ENCODE measurements at regions not wholly inside any gene's neighbourhood (a gene's known extent, or its start where the extent isn't known, plus 50 kb on each side); places are given as distances from the start of the nearest gene placed in this dataset.

GRCh38 chr13:52961987-52962386 is 66.6 kb upstream of the OLFM4 start:
- no peak for DNase-seq
- Histone ChIP-seq H3K18ac (ENCODE audit: insufficient read length, low read depth, low read length) (no peak overlapping the region), H3K79me2 (ENCODE audit: insufficient read depth, low read length) (no peaks in the 10 kb centered on the region), H3K14ac (ENCODE audit: insufficient read depth, low read length) (no peak overlapping the region), H3K23ac (ENCODE audit: insufficient read length, low read depth, low read length) (no peak overlapping the region), H3K4me1 (ENCODE audit: insufficient read depth, low read length) (peaks cover 6% of the 10 kb centered on the region; the same call in 1 of the 2 replicates), H3K4ac (ENCODE audit: low read depth, low read length) (no peak overlapping the region), H3K27ac (ENCODE audit: insufficient read length, low read depth, low read length) (no peak overlapping the region), H3K23me2 (ENCODE audit: insufficient read length, low read depth, low read length, poor library complexity, severe bottlenecking) (no peaks in the 10 kb centered on the region), H3K79me1 (ENCODE audit: insufficient read depth, low read depth, low read length, poor library complexity, severe bottlenecking) (no peaks in the 10 kb centered on the region), H3T11ph (ENCODE audit: low read length) (no peak overlapping the region), H2AK5ac (ENCODE audit: insufficient read length, low read length) (no peak overlapping the region), H3K27me3 (ENCODE audit: insufficient read depth, low read length) (no peaks in the 10 kb centered on the region), H3K4me2 (ENCODE audit: insufficient read depth, insufficient read length, low read length) (no peak overlapping the region), H2BK5ac (ENCODE audit: insufficient read length, low read length) (no peak overlapping the region), H4K8ac (replicated peaks; ENCODE audit: insufficient read length, low read depth, low read length) (no peak overlapping the region), H2AFZ (ENCODE audit: low read length) (no peak overlapping the region), H4K20me1 (ENCODE audit: control insufficient read depth, insufficient read depth, insufficient read length) (no peaks in the 10 kb centered on the region), H4K91ac (ENCODE audit: insufficient read length, low read depth, low read length) (no peak overlapping the region), H2BK20ac (ENCODE audit: low read depth, low read length, poor library complexity, severe bottlenecking) (no peak overlapping the region), H3K9ac (ENCODE audit: extremely low read depth, insufficient read length, low read length) (no peak overlapping the region), H2BK12ac (ENCODE audit: insufficient read length, low read depth, low read length) (no peak overlapping the region), H3K9me3 (ENCODE audit: control insufficient read depth, low read depth, low read length) (no peaks in the 10 kb centered on the region), H3K56ac (ENCODE audit: insufficient read length, low read depth, low read length) (no peak overlapping the region), H2BK15ac (ENCODE audit: low read depth, low read length) (no peak overlapping the region), H2BK120ac (ENCODE audit: low read depth, low read length, poor library complexity, severe bottlenecking) (no peak overlapping the region), H4K5ac (ENCODE audit: insufficient read length, low read depth, low read length) (no peak overlapping the region)
- H3K36me3 Mint-ChIP-seq (ENCODE audit: insufficient read depth in 1 of 3, low read depth in 3 of 3) = peaks cover 0 to 2% (median 0%) of the 10 kb centered on the region in 3 experiments; a peak in 3 of 7 replicates
- H3K27me3 Mint-ChIP-seq (ENCODE audit: low read depth) = peaks cover 14% of the 10 kb centered on the region
- no peak overlapping the region for H3K27ac Mint-ChIP-seq
- H3K4me1 Mint-ChIP-seq = peaks cover 25 to 31% of the 10 kb centered on the region in 2 experiments
- peaks cover 0 to 3% of the 10 kb centered on the region in 2 experiments; a peak in 2 of 5 replicates for H3K9me3 Mint-ChIP-seq
- WGBS (ENCODE audit: extremely low coverage, insufficient read length, low lambda C conversion rate) = no CpG with 5 or more reads among the region's 4 CpGs
- no peak for TF ChIP-seq CTCF (conservative IDR thresholded peaks at IDR 0.05)
- no peak overlapping the region for H3K4me3 Mint-ChIP-seq
